SKM-1 treated with dmso at 0.1 percent for 144 hours (cell line): ENCODE measurements at regions not wholly inside any gene's neighbourhood (a gene's known extent, or its start where the extent isn't known, plus 50 kb on each side); places are given as distances from the start of the nearest gene placed in this dataset.

ENCODE experiments used
- DNase-seq: peaks from one replicate; lab custom pipeline; 2025; ENCODE audit not compliant: unreplicated experiment; lab: John Stamatoyannopoulos, UW

DNA sequence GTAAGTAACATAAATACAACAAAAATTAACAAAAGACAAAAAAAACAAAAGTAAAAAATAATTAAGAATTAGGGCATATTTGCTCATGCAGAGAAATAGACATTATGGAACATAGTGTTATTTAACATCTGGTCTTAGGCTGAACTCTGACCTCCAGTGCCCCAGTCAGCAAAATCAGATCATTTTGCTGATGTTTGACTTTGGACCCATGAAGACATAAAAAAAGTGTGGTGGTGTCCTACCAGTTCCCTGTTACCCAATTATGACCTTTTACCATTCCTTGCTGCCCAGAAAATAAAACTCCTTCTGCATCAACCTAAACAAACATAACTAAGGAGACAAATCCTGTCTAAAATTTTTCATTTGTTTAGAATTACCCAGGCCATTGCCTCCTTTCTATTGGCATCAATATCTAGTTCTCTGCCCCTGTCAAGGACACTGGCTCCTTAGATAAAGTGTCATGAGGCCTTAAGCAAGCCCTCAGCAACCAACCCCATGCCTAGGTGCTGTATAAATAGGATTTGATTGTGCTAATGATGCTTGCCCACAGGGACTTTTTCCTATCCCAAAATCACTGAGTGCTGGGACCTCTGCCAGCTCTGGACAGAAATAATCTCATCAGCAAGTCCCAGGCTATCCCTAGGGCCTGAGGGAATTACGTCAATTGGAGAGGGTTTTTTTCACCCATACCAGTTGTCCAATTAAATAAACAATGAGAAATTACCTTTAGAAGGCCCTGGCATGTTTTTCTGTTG, 334.5 kb upstream of the UMPS start:
- no peak for DNase-seq

DNA sequence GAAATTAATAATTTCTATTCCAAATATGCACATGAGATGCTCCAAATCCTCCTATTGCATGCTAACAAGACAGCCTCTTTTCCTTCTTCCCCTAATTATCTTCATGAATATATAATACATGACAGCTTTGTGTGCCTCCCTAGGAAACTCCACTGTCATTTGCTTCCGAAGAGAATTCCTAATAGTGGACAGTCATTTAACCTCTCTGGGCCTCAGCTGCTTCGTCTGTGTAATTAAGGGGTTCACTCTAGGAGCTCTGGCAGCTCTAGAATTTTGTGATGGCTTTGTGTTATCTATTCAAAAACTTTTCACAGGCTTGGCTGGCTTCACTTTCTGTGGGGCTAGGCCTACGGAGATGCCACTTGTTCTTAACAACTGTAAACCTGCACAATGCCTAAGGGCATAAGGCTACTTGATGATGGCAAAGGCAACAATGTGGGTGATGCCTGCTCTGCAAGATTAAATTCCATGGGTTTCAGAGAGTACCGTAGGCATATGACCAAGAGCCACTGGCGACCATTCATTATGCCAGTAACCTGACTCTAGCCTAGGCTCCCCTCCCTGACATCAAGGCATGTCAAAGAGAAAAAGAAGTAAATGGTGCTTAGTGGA, 333.8 kb upstream of the UMPS start:
- DNase-seq, result no peak

DNA sequence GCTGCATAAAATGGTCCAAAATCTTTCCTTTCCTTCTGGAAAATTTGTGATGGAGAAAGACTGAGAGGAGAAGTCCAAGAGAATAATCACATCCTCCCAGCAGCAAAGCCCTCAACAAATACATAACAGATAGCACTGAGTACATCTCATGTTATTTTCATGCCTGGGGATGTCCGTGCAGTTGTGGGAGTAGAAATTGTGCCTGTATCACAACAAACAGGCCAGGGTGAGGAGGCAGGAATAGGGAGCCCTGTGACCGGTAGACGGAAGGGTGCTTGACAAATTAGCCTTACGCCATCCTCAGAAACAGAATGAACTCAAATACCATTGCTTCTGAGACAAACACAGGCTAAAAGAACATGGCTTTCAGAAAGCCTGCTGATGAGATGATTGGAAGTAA, 333.2 kb upstream of the UMPS start:
- no peak for DNase-seq

DNA sequence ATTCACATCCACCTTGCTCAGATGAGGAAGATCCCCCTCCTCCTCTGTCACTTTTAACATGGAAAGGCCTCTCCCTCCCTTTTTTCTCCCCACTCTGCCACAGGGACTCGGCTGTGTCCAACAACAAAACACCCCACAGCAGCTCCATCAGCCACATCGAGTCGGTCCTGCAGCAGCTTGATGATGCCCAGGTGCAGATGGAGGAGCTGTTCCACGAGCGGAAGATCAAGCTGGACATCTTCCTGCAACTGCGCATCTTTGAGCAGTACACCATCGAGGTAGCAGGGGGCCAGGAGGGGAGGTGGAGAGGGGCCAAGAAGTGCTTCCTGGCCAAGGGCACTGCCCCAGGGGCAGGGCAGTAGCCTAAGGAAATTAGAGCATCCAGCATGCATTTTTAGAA, 331.7 kb upstream of the UMPS start:
- no peak for DNase-seq

DNA sequence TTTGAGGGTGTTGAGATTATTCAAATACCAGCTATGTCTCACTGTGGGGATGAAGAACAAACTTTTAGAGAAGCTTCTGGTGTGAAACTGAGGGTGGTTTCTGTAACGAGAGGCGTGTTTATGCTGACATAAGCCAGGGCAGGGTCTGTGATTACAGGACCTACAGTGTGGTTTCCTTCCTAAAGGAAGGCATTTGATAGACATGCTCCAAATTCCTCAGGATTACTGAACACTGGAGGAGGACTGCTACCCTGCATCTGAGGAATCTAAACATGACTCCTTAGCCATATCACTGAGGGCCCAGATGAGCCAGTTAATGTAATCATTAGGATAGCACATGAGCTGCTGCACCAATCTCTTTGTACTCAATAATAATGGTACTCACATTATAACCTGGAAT, 328.4 kb upstream of the UMPS start:
- DNase-seq, result no peak

DNA sequence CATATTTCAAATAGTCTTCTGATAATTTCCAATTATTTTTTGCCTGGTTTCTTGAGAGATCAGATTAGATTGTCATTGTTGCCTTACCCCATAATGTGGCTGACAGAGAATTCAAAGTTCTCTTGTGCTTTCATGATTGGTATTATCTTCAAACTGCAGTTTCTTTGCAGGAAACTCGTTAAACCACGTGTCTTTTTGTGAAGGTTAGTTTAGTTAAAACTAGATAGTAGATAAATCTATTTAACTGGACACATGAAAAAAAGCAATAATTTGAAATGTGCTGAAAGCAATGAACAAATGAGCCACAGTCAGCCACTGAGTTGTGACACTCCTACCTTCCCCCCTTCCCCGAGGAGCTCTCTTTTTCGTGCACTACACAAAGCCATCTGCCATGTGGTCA, 327.5 kb upstream of the UMPS start:
- DNase-seq, result no peak

DNA sequence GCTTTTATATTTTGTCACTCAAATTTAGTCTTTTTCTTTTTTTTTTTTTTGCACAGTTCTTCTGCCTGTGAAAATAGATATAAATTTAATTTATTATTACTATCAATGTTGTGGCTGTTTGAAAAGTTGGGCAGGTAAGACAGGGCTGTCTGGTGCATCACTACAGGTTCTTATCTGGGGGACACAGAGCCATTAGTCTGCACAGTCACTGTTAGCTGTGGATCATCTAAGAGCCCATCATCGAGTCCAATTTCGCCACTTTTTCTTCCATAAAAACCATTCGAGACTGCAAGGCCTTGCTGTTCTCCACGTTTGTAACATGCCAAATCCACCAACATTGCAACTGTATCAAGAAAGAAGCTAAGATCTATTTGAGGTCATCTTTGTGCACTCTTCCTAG, 325.6 kb upstream of the UMPS start:
- DNase-seq, result no peak

DNA sequence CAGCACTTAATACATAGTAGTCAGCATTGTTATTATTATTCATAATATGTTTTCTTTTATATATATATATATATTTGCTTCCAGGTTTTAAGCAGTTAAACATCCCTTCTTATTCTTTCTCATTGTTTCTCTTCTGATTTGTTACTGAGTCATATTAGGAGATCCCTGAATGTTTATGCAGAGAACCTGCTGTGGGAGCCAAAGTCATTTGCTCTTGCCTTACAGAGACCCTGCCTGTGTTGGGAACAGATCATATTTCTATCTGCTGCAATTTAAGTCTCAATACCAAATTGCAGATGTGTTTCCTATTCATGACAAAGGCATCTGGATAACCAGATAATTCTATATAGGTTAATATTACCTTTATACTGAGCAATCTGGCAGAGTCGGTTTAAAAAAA, 323.0 kb upstream of the UMPS start:
- no peak for DNase-seq

DNA sequence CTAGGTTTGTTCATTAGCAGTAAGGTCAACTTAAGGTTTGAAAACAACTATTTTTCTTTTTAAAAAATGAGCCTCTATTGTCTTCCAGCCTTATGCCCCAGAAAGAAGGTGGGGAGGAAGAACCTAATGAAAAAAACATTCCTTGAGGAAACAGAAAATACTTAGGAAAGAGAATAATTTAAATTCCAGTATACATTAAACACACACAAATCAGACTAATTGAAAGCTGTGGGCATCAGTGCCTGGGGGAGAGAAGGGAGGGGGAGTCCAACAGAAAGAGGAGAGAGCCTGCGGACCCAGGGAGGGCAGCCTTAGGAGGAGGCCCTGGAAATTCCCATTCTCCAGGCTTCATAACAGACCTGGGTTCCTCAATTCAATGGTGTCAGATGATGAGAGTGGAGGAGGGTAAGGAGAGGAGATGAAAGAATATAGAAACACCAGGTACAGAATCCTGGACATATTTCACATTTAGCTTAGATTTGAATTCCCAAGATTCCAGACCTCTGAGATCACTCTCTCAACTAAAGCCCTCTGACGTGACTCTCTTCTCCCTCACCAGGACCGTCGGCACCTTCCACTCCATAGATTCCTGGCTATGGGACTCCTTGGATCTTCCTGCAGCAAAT, 320.5 kb upstream of the UMPS start:
- no peak for DNase-seq

DNA sequence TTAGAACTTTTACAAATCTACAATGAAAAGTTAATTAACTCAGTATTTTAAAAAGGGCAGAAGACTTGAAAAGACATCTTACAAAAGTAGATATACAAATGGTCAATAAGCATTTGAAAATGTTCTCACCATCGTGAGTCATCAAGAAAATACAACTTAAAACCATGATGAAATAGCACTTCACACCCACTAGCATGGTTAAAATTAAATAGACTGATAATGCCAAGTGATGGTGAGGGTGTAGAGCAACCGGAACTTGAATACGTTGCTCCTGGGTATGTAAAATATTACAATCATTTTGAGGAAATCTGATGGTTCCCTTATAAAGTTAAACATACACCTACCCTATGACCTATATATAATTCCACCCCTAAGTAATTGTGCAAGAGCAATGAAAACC, 319.8 kb upstream of the UMPS start:
- DNase-seq, result no peak

DNA sequence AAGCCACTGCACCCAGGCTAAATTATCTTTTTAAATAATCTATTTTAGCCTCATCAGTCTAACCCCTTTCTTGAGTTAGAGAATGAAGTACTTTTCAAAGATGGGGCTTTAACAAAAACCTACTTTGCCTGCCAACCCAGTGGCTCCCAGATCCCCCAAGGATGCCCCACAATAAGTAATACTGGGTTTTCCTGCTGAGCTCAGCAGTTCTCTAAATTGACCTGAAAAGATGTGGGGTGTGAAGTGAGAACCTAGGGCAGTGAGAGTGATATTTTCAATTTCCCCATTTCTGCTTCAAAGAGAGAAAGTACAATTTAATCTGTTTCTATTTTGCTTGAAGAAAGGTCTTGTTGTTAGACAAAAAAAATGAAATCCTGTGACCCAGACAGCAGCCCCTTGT, 318.5 kb upstream of the UMPS start:
- no peak for DNase-seq

DNA sequence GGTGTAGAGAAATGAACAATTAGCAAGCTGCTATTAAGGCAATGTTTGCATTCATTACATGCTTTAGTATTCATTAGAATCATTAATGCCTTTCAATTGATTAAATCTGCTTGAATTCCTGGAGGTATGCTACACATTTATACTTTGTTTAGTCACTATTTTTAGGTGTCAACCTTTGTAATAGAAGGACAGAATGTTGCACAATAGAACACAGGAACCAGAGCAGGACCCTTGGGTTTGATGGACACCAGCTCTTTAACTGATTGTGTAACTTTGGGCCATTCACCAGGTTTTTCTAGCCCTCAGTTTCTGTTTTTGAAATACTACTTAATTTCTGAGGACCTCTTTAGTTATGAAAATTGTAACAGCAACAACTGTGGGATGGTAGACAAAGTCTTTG, 317.6 kb upstream of the UMPS start:
- DNase-seq, result no peak

DNA sequence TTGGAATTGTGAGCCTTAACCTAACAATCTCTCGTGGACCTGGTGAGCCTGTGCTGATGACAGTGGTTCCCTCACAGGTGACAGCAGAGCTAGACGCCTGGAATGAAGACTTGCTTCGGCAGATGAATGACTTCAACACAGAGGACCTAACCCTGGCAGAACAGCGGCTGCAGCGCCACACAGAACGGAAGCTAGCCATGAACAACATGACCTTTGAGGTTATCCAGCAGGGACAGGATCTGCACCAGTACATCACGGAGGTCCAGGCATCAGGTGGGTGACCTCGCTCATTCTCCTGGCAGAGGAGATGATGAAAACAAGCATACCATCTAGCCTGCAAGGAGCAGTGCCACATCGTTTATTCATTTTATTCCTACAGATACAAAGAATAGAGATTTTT, 316.9 kb upstream of the UMPS start:
- no peak for DNase-seq

DNA sequence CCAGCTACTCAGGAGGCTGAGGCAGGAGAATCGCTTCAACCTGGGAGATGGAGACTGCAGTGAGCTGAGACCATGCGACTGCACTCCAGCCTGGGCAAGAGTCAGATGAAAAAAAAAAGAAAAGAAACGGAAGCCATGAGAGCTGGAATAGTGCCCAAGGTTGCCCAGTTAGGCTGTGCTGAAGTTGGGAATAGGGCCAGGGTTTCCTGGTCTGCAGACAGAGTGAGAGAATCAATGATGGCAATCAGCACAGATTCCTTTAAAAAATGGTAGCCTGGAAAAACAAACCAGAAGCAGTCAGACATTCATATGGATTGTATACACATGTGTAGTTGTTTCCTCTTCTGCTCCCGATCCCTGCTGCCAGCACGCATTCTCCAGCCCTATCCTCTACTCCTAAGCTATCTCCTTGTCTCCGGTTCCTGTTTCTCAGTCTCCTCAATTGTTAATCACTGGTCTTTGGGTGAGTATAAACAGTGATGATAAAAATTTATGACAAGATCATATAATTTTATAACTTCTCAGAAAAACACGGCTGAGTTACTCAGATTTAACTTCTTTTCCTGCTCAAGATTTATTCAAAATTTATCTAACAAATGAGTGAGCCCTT, 316.2 kb upstream of the UMPS start:
- no peak for DNase-seq

DNA sequence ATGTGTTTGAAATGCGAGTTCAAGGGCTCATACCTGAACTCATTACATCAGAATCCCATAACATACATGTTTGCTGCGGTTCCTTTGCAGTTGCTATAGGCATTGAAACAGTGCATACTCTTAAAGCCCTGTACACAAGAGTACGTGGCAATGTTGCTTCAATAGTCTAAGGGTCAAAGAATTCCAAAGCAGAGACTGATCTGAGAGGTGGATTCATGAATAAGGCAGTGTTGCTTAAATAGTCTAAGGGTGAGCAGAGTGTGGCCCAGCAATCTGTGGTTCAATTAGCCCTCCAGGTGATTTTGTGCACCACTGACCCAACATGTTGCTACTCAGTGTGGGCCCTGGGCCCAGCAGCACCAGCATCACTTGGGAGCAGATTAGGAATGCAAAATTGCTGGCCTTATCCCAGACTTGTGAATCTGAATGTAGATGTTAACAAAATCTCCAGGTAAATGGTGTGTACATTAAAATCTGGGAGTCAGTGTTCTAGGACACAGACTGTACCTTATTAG, 314.7 kb upstream of the UMPS start:
- DNase-seq, result no peak

DNA sequence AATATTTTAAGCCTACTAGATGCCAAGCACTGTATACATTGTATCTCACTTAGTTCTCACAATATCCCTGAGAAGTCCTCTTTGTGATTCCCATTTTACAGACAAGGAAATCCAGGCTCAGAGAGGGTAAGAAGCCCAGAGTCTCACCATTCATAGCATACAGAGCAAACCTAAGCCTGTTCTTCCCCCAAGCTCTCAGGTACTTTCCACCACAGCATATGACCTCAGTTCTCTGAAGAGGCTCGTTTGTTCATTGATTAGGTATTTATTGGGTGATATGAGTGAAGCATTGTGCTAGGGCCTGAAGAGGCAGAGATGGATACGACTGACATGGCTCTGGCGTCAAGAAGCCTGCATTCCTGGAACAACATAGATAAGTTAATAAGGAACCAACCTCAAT, 310.9 kb upstream of the UMPS start:
- DNase-seq, result no peak

DNA sequence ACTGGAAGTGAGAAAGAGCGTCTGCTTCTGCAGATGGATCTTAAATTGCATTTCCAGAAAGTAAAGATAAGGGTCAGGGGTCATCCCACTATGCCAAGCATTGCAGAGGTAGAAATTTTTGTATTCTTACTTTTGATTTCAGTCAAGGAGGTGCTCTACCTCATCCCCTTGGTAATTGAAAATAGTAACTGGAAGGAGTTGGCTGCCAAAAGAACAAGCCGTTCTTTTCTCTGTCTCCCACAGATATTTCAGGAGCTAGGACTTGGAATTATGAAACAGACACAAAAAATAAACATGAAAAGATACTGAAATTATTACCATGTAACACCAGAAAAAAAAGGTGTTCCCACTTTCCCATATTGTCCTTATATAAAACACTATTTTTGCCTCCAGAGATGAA, 309.9 kb upstream of the UMPS start:
- DNase-seq, result no peak

DNA sequence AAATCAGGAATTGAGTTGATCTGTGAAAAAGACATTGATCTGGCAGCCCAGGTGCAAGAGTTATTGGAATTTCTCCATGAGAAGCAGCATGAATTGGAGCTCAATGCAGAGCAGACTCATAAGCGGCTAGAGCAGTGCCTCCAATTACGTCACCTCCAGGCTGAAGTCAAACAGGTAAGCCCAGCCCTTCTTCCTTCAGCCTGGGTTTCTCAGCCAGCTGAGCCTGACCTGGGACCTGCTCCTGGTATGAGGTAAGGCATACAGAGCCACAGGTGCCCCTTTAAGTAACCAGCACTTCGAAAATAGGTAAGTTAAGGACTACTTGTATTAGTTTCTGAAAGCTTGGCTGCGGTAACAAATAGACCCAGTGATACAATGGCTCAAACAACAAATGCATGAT, 307.4 kb upstream of the UMPS start:
- DNase-seq, result no peak

DNA sequence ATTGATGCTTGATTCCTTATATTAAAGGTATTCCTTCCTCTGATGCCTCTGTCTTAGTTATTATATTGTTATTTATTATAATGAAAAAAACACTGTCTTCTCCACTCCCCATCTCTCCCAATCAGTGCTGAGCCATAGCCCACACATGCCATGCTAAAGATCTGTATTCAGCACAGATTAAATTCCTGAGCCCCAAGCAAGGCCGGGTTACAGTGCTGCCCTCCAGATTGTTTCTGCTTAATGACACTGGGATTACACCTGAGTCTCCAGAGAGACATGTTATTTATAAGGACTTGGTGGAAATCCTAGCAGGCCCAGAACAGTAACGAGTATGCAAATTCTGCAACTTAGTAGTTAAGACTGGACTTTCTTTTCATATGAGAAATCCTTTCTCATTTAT, 305.9 kb upstream of the UMPS start:
- no peak for DNase-seq

DNA sequence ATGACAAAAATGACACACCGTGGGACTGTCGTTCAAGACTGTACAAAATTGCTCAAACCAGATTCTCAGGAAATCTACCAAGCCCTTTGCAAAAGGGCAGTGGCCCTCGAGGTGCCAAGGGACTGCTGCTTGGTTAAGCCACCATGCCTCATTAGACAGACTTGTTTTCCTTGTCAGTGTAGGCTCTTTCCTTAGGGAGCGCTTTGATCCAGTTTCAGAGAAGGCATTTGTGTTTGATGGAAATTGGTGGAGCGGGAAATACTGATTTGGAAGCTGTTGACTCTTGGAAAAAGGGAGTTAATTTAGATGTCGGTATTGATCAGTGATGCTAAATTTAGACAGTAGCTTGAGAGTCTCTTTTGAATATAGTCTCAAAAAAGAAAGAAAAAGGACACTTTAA, 304.3 kb upstream of the UMPS start:
- DNase-seq, result no peak

DNA sequence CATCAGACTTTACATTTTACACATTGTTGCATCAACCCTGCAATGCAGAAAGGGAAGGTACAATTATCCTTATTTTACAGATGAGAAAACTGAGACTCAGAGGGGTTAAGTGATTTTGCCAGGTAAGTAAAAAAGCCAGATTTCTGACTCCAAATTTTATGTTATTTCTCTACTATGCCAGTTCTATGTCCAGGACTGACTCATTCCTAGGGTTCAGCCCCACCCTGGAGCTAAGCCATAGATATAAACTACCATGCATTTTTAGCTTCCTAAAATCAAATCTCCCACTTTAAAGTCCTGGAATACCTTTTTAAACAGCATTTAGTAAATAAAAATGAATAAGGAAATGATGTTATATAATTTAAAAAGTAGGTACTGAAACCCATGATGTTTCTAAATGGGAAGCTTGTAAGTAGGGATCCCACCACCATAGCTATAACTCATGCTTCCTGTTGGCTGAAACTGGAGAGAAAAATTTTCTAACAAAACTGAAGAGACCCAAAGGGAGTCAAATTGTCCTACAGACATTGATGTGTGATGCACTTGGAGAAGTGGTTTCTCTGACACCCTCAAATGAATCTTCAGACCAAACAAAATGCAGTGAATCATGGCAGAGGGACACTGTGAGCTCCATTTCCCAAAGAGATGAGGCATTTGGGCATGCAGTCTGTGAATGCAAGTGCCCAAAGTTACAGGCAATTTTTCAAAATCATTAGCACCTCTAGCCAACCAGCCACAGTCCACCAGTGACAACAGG, 301.7 kb upstream of the UMPS start:
- DNase-seq, result no peak
